WTC11 (cell line): ENCODE measurements at regions not wholly inside any gene's neighbourhood (a gene's known extent, or its start where the extent isn't known, plus 50 kb on each side); places are given as distances from the start of the nearest gene placed in this dataset.

Source experiments
- ATAC-seq: fragments of 200-7000 bp; cut with Tn5 transposase; 2 replicates; pipeline ENCODE4 v1.10.0; 2021; ENCODE audit warnings: mild to moderate bottlenecking, moderate library complexity
- CTCF ChIA-PET: fragments of 300-600 bp; sonication (Branson Sonifier 250); formaldehyde crosslinking; loops from one replicate; lab custom pipeline; 2021; ENCODE audit warnings: antibody characterized with exemption; lab: Charles Lee
- POLR2A ChIA-PET: fragments of 350-600 bp; sonication (Branson Sonifier 250); formaldehyde crosslinking; loops from one replicate; lab custom pipeline; 2021; ENCODE audit warnings: antibody characterized with exemption; lab: Charles Lee
- DNase-seq: peaks from one replicate; pipeline ENCODE4 v3.0.0; 2021; ENCODE audit warnings: low spot score
- H3K27ac Mint-ChIP-seq: 2 replicates; pipeline ENCODE4 v1.8.0; 2021; ENCODE audit warnings: mixed read lengths
- H3K27me3 Mint-ChIP-seq: 2 replicates; pipeline ENCODE4 v1.8.0; 2021; ENCODE audit warnings: low read depth, mild to moderate bottlenecking, moderate library complexity, mixed read lengths
- H3K36me3 Mint-ChIP-seq: 2 replicates; pipeline ENCODE4 v1.8.0; 2021; ENCODE audit warnings: mixed read lengths
- H3K4me1 Mint-ChIP-seq: 2 replicates; pipeline ENCODE4 v1.8.0; 2022; ENCODE audit warnings: mixed read lengths
- H3K4me3 Mint-ChIP-seq: 2 replicates; pipeline ENCODE4 v1.8.0; 2021; ENCODE audit warnings: mild to moderate bottlenecking, moderate library complexity, mixed read lengths
- H3K9me3 Mint-ChIP-seq: 2 replicates; pipeline ENCODE4 v1.8.0; 2021; ENCODE audit warnings: mixed read lengths
- ATF1 ChIP-seq: sonication (generic); formaldehyde crosslinking; IDR thresholded peaks from 2 replicates; pipeline ENCODE4 v1.8.1; 2023; ENCODE audit warnings: mild to moderate bottlenecking, moderate library complexity, missing genetic modification reagents
- CBFB ChIP-seq: sonication (generic); formaldehyde crosslinking; IDR thresholded peaks from 2 replicates; pipeline ENCODE4 v1.8.1; 2022; ENCODE audit warnings: mild to moderate bottlenecking, low read depth, missing genetic modification reagents
- E2F1 ChIP-seq: sonication (generic); formaldehyde crosslinking; IDR thresholded peaks from 2 replicates; pipeline ENCODE4 v1.8.0; 2022; ENCODE audit warnings: mild to moderate bottlenecking, missing genetic modification reagents
- E2F5 ChIP-seq: sonication (generic); formaldehyde crosslinking; IDR thresholded peaks from 2 replicates; pipeline ENCODE4 v1.8.1; 2022; ENCODE audit warnings: mild to moderate bottlenecking, moderate library complexity, missing genetic modification reagents
- ETV6 ChIP-seq: sonication (generic); formaldehyde crosslinking; IDR thresholded peaks from 2 replicates; pipeline ENCODE4 v1.8.1; 2022; ENCODE audit warnings: mild to moderate bottlenecking, missing genetic modification reagents
- GRHL2 ChIP-seq: fragments of 250-450 bp; sonication (Bioruptor Pico); IDR thresholded peaks from 2 replicates; pipeline ENCODE4 v1.8.0; 2022; ENCODE audit warnings: mild to moderate bottlenecking, moderate library complexity; ENCODE audit not compliant: insufficient replicate concordance, severe bottlenecking
- KAT7 ChIP-seq: sonication (generic); formaldehyde crosslinking; IDR thresholded peaks from 2 replicates; pipeline ENCODE4 v1.8.1; 2023; ENCODE audit warnings: missing genetic modification reagents, mild to moderate bottlenecking, borderline replicate concordance
- NFATC4 ChIP-seq: fragments of 250-450 bp; sonication (Bioruptor Pico); IDR thresholded peaks from 2 replicates; pipeline ENCODE4 v1.9.0; 2021; ENCODE audit warnings: mild to moderate bottlenecking
- NR3C1 ChIP-seq: sonication (generic); formaldehyde crosslinking; conservative IDR thresholded peaks from 2 replicates; pipeline ENCODE4 v1.8.1; 2023; ENCODE audit warnings: low read depth, mild to moderate bottlenecking, missing genetic modification reagents
- PRDM15 ChIP-seq: sonication (generic); formaldehyde crosslinking; IDR thresholded peaks from 2 replicates; pipeline ENCODE4 v1.8.0; 2022; ENCODE audit warnings: missing genetic modification reagents
- RELA ChIP-seq: sonication (generic); formaldehyde crosslinking; IDR thresholded peaks from 2 replicates; pipeline ENCODE4 v1.8.1; 2022; ENCODE audit warnings: missing genetic modification reagents, mild to moderate bottlenecking, borderline replicate concordance
- SMAD4 ChIP-seq: sonication (generic); formaldehyde crosslinking; IDR thresholded peaks from 2 replicates; pipeline ENCODE4 v1.8.0; 2022; ENCODE audit warnings: mild to moderate bottlenecking, missing genetic modification reagents
- SP1 ChIP-seq: sonication (generic); formaldehyde crosslinking; conservative IDR thresholded peaks from 2 replicates; pipeline ENCODE4 v1.8.1; 2022; ENCODE audit warnings: missing genetic modification reagents
- TEAD1 ChIP-seq: sonication (generic); formaldehyde crosslinking; IDR thresholded peaks from 2 replicates; pipeline ENCODE4 v1.8.0; 2022; ENCODE audit warnings: mild to moderate bottlenecking, missing genetic modification reagents
- USF2 ChIP-seq: sonication (generic); formaldehyde crosslinking; IDR thresholded peaks from 2 replicates; pipeline ENCODE4 v1.8.1; 2023; ENCODE audit warnings: mild to moderate bottlenecking, missing genetic modification reagents, moderate library complexity
- ZBTB21 ChIP-seq: sonication (generic); formaldehyde crosslinking; IDR thresholded peaks from 2 replicates; pipeline ENCODE4 v1.8.1; 2023; ENCODE audit warnings: mild to moderate bottlenecking, missing genetic modification reagents, borderline replicate concordance
- ZNF263 ChIP-seq: sonication (generic); formaldehyde crosslinking; IDR thresholded peaks from 2 replicates; pipeline ENCODE4 v1.8.1; 2022; ENCODE audit warnings: low read depth, mild to moderate bottlenecking, moderate library complexity, missing genetic modification reagents
- ZNF425 ChIP-seq: fragments of 250-450 bp; sonication (Bioruptor Pico); conservative IDR thresholded peaks from 2 replicates; pipeline ENCODE4 v1.9.0; 2021; ENCODE audit warnings: mild to moderate bottlenecking
- ZNF512 ChIP-seq: sonication (generic); formaldehyde crosslinking; IDR thresholded peaks from 2 replicates; pipeline ENCODE4 v1.8.1; 2022; ENCODE audit warnings: missing genetic modification reagents, borderline replicate concordance

GRCh38 chr4:156584100-156584499, 387.5 kb downstream of the PDGFC start:
- Mint-ChIP-seq H3K36me3 (no peaks in the 10 kb centered on the region), H3K4me3 (no peak overlapping the region), H3K9me3 (no peaks in the 10 kb centered on the region), H3K27me3 (no peaks in the 10 kb centered on the region), H3K4me1 (peaks cover 5% of the 10 kb centered on the region), H3K27ac (no peak overlapping the region)
- DNase-seq (no peak), ATAC-seq (no peak)
- ChIA-PET CTCF (no interaction called here), POLR2A (no interaction called here)
- TF ChIP-seq SMAD4 (CRISPR knock-in tag) (no peak), ZNF263 (CRISPR knock-in tag) (no peak), ZNF512 (CRISPR knock-in tag) (no peak), E2F1 (CRISPR knock-in tag) (no peak), CBFB (CRISPR knock-in tag) (no peak), E2F5 (CRISPR knock-in tag) (no peak), RELA (no peak), GRHL2 (CRISPR knock-in tag) (no peak), ETV6 (CRISPR knock-in tag) (no peak), USF2 (CRISPR knock-in tag) (no peak), SP1 (no peak), NR3C1 (CRISPR knock-in tag) (no peak), NFATC4 (CRISPR knock-in tag) (no peak), KAT7 (CRISPR knock-in tag) (no peak), ZBTB21 (CRISPR knock-in tag) (no peak), ATF1 (CRISPR knock-in tag) (no peak), TEAD1 (CRISPR knock-in tag) (no peak), ZNF425 (CRISPR knock-in tag) (no peak), PRDM15 (no peak)
